ENCODE measurements at regions not wholly inside any gene's neighbourhood (a gene's known extent, or its start where the extent isn't known, plus 50 kb on each side); places are given as distances from the start of the nearest gene placed in this dataset.

DNA sequence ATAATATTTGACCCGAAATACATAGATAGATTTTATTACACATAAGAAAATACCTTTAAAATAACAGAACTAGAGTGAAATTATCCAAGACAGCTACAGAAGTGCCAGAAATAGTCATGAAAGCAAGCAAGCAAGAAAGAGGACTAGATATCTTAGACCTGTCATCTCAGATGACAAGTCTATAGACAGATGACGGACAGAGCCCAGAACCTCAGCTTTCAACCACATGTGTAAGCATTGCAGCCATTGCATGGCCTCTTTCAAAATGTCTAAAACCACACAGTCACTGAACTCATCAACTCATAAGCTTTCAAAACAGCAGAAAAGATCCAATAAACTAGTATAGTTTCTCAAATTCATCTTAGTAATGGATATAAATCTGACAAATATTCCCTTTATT is 59.8 kb upstream of the FHIT start:
- no peak for DNase-seq (ENCODE audit: low read depth)

DNA sequence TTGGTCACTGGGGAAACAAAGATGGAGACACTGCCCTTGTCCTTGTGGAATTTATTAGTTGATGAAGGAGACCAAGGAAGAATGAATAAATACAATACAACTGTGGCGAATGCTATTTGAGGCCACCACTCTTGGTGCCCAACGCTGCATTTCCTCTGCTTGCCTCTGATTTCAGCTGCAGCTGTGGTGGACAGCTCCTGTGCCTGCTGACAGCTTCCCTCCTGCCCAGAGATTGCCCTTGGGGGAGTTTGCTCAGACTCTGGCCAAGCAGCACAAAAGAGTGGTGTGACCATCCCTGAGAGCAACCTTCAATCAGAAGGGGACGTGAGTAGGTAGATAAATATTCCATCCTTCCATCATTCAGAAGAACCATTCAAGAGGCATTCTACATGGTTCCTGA is 64.6 kb upstream of the FHIT start:
- DNase-seq (ENCODE audit: low read depth) = peak; percentile 7

GRCh38 chr3:61323094-61323493 is 71.8 kb upstream of the FHIT start:
- no peak for DNase-seq (ENCODE audit: low read depth)

- no peak for DNase-seq (ENCODE audit: low read depth)
Measured at GRCh38 chr3:61331929-61332552, 80.8 kb upstream of the FHIT start.

- DNase-seq (ENCODE audit: low read depth) = no peak
Measured at GRCh38 chr3:61333192-61333961, 82.1 kb upstream of the FHIT start.

- no peak for DNase-seq (ENCODE audit: low read depth)
Measured at GRCh38 chr3:61334783-61335182, 83.5 kb upstream of the FHIT start.

DNA sequence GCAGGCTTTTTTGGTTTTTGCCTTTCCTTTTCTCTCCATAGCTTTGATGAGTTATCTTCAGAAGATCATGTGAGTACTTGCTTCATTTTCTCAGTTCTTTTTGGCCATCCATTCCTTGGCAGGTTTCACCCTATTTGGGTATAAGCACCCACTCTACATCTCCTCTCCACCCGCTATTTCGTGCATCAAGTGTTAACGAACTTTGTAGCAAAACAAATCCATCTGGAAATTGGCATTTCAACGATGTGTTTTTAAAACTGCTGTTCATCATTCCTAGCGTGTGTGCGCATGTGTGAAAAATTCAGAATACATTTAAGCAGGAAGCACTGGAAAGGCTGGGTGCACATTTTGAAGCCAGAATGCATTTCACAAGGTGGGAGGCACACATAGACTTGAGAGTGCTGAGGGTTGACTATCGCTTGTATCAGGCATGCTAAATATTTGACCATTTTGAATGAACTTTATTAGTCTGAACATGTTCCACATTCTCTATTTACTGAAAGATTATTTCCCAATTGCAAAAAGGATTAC is 89.7 kb upstream of the FHIT start:
- no peak for DNase-seq (ENCODE audit: low read depth)

- no peak for DNase-seq (ENCODE audit: low read depth)
Measured at GRCh38 chr3:61343543-61343942, 92.3 kb upstream of the FHIT start.

- no peak for DNase-seq (ENCODE audit: low read depth)
Measured at GRCh38 chr3:61345020-61345419, 93.8 kb upstream of the FHIT start.

- DNase-seq (ENCODE audit: low read depth) = no peak
Measured at GRCh38 chr3:61347981-61348380, 96.7 kb upstream of the FHIT start.

- no peak for DNase-seq (ENCODE audit: low read depth)
Measured at GRCh38 chr3:61349717-61350116, 98.5 kb upstream of the FHIT start.

- DNase-seq (ENCODE audit: low read depth) = no peak
Measured at GRCh38 chr3:61350782-61351309, 99.6 kb upstream of the FHIT start.

DNA sequence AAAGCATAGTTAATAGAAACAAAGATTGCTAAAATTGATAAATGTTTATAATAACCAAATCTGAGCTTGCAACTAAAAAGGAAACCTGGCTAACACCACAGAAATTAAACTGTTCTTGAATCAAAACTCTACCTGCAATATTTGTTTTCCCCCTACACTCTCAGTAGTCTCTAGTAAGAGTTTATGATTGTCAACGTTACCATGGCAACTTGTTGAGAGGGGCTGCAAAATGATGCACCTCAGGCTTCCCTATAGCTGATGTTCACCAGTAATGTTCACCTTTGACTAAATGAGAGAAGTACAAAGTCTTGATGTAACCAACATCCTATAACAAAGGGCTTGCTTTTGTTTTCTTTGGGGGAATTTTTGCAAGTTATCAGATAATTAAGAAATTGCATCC is 101.1 kb upstream of the FHIT start:
- DNase-seq (ENCODE audit: low read depth) = no peak

- no peak for DNase-seq (ENCODE audit: low read depth)
Measured at GRCh38 chr3:61353382-61353781, 102.1 kb upstream of the FHIT start.

DNA sequence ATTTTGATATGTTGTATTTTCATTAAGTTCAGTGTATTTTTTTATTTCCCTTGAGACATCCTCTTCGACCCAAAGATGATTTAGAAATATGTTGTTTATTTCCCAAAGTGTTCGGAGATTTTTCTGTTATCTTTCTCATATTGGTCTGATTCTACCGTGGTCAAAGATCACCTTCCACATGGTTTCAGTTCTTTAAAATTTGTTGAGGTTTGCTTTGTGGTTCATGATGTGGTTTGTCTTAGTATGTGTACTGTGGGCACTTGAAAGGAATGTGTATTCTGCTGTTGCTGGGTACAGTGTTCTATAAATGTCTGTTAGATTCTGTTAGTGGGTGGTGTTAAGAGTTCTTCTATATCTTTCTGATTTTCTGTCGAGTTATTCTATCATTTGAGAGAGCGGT is 103.4 kb upstream of the FHIT start:
- no peak for DNase-seq (ENCODE audit: low read depth)

- DNase-seq (ENCODE audit: low read depth) = no peak
Measured at GRCh38 chr3:61356685-61357084, 105.4 kb upstream of the FHIT start.

DNA sequence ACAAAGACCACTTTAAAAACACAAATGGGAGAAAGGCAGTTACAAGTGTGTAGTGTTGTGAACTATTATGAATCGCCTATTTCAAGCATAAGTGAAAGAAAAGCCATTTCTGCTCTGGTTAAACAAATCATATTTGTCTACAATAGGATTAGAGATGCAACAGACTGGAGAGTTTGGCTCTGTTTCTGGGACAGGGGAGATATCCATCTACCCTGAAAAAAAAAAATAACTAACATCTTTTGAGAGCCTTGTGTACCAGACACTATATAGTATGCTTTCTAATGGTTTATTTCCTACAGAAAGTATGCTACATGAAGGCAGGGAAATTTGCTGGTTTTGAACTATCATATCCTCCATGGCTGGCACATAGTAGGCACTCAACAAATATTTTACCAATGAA is 106.7 kb upstream of the FHIT start:
- DNase-seq (ENCODE audit: low read depth) = no peak

DNA sequence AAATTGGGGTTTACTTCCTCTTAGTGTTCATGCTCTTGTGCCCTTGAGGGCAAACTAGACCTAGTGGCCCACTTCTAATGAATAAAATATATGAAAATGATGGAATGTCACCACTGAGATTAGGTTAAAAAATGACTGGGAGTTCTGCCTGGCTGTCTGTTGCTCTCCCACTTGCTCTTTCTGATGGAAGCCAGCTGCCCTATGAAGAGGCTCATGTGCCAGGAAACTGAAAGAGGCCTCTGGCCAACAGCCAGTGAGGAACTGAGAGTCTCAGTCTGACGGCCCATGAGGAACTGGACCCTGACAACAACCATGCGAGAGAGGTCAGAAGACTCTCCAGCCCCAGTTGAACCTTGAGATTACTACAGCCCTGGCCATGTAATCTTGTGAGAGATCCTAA is 107.1 kb upstream of the FHIT start:
- no peak for DNase-seq (ENCODE audit: low read depth)

DNA sequence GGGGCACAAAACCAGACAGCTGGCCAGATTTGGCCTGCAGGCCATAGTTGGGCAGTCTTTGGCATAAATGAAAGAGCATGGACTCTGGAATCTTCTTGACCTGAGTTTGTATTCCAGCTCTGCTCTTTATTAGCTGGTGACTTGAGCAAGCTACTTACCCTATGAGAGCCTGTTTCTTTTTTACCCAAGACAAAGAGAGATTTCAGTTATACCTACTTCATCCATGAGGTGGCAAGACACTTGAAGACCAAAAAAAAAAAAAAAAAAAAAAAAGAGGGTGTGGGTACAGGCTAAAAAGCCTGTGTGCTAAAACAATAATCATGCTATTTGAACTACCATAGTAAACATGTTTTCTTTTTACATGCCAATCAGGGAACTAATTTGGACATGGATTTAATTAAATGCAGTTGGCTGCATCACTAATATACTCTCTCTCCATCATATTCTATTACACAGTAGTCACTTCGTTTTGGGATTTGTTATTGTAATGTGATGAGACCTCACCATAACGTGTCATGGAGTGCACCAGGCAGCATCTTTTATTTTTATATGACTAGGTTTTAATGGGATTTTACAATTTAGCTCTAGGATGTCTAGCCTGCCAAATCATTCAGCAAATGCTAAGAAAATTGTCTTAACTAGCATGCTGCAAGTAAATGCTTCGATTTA is 109.2 kb upstream of the FHIT start:
- no peak for DNase-seq (ENCODE audit: low read depth)

DNA sequence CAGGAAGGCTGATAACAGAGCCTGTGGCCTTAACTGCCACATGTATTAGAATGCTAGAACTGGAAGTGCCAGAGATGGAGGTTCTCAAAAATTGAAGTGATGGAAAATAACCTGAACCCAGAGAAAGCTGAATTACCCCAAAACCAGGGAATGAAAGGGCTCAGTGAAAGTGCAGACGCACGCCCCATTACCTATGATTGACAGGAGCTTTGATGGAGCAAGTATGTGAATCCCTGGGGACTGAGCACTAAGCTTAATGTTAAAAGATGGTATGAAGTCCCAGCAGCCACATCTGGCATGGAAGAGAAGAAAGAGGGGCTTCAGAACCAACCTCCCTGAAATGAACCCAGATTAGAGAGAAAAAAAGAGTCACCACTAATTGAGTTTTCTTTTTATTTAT is 118.4 kb upstream of the FHIT start:
- no peak for DNase-seq (ENCODE audit: low read depth)

- no peak for DNase-seq (ENCODE audit: low read depth)
Measured at GRCh38 chr3:61371123-61371522, 119.9 kb upstream of the FHIT start.

DNA sequence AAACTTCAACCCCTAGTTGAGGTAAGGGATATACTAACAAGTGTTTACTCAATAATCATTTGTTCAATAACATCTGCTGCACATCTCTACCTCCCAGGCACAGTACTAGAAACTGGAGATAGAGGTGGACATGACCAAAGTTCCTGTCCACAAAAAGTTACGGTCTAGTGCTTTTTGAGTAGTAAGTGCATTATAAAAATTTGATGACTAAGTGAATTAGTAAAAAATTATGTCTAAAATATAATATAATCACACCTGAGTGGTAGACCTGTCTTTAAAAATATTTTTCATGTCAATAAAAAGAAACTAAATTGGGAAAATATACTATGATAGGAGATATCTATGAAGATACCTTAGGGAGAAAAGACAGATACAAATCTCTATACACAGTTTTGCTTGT is 121.5 kb upstream of the FHIT start:
- DNase-seq (ENCODE audit: low read depth) = no peak

- peak; percentile 10 for DNase-seq (ENCODE audit: low read depth)
Measured at GRCh38 chr3:61378311-61378710, 127.1 kb upstream of the FHIT start.

All from EH (cell line).